HepG2 (cell line): ENCODE measurements at regions not wholly inside any gene's neighbourhood (a gene's known extent, or its start where the extent isn't known, plus 50 kb on each side); places are given as distances from the start of the nearest gene placed in this dataset.

Experiments
- ATAC-seq: fragments of 200-7000 bp; cut with Tn5 transposase; 3 replicates; pipeline ENCODE4 v1.9.1; 2020; ENCODE audit warnings: mild to moderate bottlenecking, moderate library complexity
- BruUV-seq: library from RNA; stranded (reverse); fragments of 400-500 nt; replicated peaks from 2 replicates; lab custom pipeline; 2021; lab: Mats Ljungman, UMichigan
- CTCF ChIA-PET: fragments of 300-600 bp; formaldehyde crosslinking; extraction: SDS; loops from one replicate; lab custom pipeline; 2021; ENCODE audit warnings: low total read pairs, inconsistent platforms, low intra/inter-chr PET ratio; lab: Yijun Ruan, JAX
- POLR2A ChIA-PET: fragments of 350-600 bp; sonication (Branson Sonifier 250); formaldehyde crosslinking; loops from one replicate; lab custom pipeline; 2020; ENCODE audit warnings: antibody characterized with exemption, inconsistent platforms; lab: Yijun Ruan, JAX
- DNase-seq: peaks from one replicate; pipeline ENCODE4 v3.0.0-alpha.2; 2015; ENCODE audit warnings: low spot score
- FAIRE-seq: peaks from 3 replicates; lab custom pipeline; 2011; peaks lifted over from hg19 to GRCh38; lab: Jason Lieb, UNC
- H2AFZ ChIP-seq: one replicate; pipeline ENCODE4 v1.6.1; 2011; ENCODE audit warnings: low read length, inconsistent platforms
- H3K27ac ChIP-seq: fragments of 300-600 bp; 3 replicates; pipeline ENCODE4 v1.8.0; 2011; ENCODE audit warnings: mixed run types, mild to moderate bottlenecking, mixed read lengths, low read length, inconsistent platforms; ENCODE audit not compliant: insufficient read depth; ENCODE audit errors: extremely low read length
- H3K27me3 ChIP-seq, 2 experiments: fragments of 200-600 bp in 1 of 2; 2 replicates in 1 of 2; 3 replicates in 1 of 2; pipeline versions ENCODE4 v1.6.0 to v1.8.0; 2011; ENCODE audit warnings: low read length in 2 of 2, mild to moderate bottlenecking in 2 of 2, moderate library complexity in 2 of 2, inconsistent platforms in 1 of 2; ENCODE audit not compliant: insufficient read depth in 2 of 2, control insufficient read depth in 1 of 2
- H3K36me3 ChIP-seq, 2 experiments: fragments of 200-600 bp in 1 of 2; replicated peaks in 1 of 2; 2 replicates in 1 of 2; 3 replicates in 1 of 2; pipeline versions ENCODE4 v1.5.1 to v1.8.0; 2011; ENCODE audit warnings: low read length in 2 of 2, inconsistent platforms in 1 of 2; ENCODE audit not compliant: insufficient read depth in 2 of 2, control insufficient read depth in 1 of 2
- H3K4me1 ChIP-seq: 2 replicates; pipeline ENCODE4 v1.5.1; 2012; ENCODE audit warnings: low read length, inconsistent platforms; ENCODE audit not compliant: insufficient read depth
- H3K4me2 ChIP-seq: 2 replicates; pipeline ENCODE4 v1.6.0; 2011; ENCODE audit warnings: low read depth, low read length, inconsistent platforms
- H3K4me3 ChIP-seq, 3 experiments: fragments of 200-600 bp in 1 of 3; sonication (generic), shearing (Covaris generic) in 1 of 3; replicated peaks in 1 of 3; 2 replicates each; pipeline ENCODE4 v1.5.1; 2011 to 2016; ENCODE audit warnings: low read length in 3 of 3, inconsistent platforms in 2 of 3, low read depth in 2 of 3, mild to moderate bottlenecking in 2 of 3, control low read depth in 1 of 3, mixed read lengths in 1 of 3; ENCODE audit not compliant: insufficient read depth in 1 of 3
- H3K79me2 ChIP-seq: one replicate; pipeline ENCODE4 v1.6.1; 2011; ENCODE audit warnings: low read length, inconsistent platforms; ENCODE audit not compliant: insufficient read depth
- H3K9ac ChIP-seq: 2 replicates; pipeline ENCODE4 v1.6.0; 2011; ENCODE audit warnings: mild to moderate bottlenecking, low read depth, low read length, inconsistent platforms; ENCODE audit not compliant: insufficient read depth
- H3K9me3 ChIP-seq: 2 replicates; pipeline ENCODE4 v1.5.1; 2012; ENCODE audit warnings: mild to moderate bottlenecking, low read length
- H4K20me1 ChIP-seq: 2 replicates; pipeline ENCODE4 v1.6.0; 2011; ENCODE audit warnings: inconsistent platforms, mild to moderate bottlenecking, low read length, moderate library complexity; ENCODE audit not compliant: insufficient read depth
- EEA1 ChIP-seq: sonication (generic); formaldehyde crosslinking; IDR thresholded peaks from 2 replicates; pipeline ENCODE4 v1.5.1; 2020; ENCODE audit warnings: mild to moderate bottlenecking, missing genetic modification reagents, borderline replicate concordance
- SETDB1 ChIP-seq: sonication (generic); formaldehyde crosslinking; IDR thresholded peaks from 2 replicates; pipeline ENCODE4 v1.5.1; 2020; ENCODE audit warnings: missing genetic modification reagents, mild to moderate bottlenecking, borderline replicate concordance
- ZBTB1 ChIP-seq: sonication (generic); formaldehyde crosslinking; IDR thresholded peaks from 2 replicates; pipeline ENCODE4 v1.4.0; 2020; ENCODE audit warnings: missing genetic modification reagents, borderline replicate concordance
- ZNF552 ChIP-seq: sonication (generic); formaldehyde crosslinking; IDR thresholded peaks from 2 replicates; pipeline ENCODE4 v1.9.0; 2022; ENCODE audit warnings: missing genetic modification reagents, mild to moderate bottlenecking, borderline replicate concordance
- ZNF816 ChIP-seq: sonication (generic); formaldehyde crosslinking; IDR thresholded peaks from 2 replicates; pipeline ENCODE4 v1.8.0; 2022; ENCODE audit warnings: missing genetic modification reagents, mild to moderate bottlenecking, borderline replicate concordance
- WGBS: methylation state at CpG from one replicate; pipeline ENCODE4 v1.1.6; 2017; ENCODE audit warnings: low lambda C conversion rate; 5-methylcytosine and 5-hydroxymethylcytosine counted together
- in situ Hi-C: cut with HindIII; loops from 2 replicates; pipeline ENCODE4 v1.10.0; 2017; ENCODE audit warnings: low pct_unique_long_range_greater_than_20kb; ENCODE audit not compliant: extremely low pct_ligation_motif_present
- intact Hi-C: fragments of 100-400 bp; cut with micrococcal nuclease; formaldehyde crosslinking; loops from one replicate; pipeline ENCODE4 v1.10.0; 2022; ENCODE audit not compliant: unreplicated experiment
- TF ChIP-seq, protein P1 (sequence below): sonication (generic); formaldehyde crosslinking; IDR thresholded peaks from 2 replicates; pipeline ENCODE4 v1.8.0; 2022; ENCODE audit warnings: mild to moderate bottlenecking, missing genetic modification reagents, borderline replicate concordance
- TF ChIP-seq, protein P2 (sequence below): sonication (generic); formaldehyde crosslinking; IDR thresholded peaks from 2 replicates; pipeline ENCODE4 v1.8.0; 2022; ENCODE audit warnings: mild to moderate bottlenecking, missing genetic modification reagents
- TF ChIP-seq, protein P3 (sequence below): sonication (generic); formaldehyde crosslinking; IDR thresholded peaks from 2 replicates; pipeline ENCODE4 v1.5.0; 2020; ENCODE audit warnings: missing genetic modification reagents

DNA sequence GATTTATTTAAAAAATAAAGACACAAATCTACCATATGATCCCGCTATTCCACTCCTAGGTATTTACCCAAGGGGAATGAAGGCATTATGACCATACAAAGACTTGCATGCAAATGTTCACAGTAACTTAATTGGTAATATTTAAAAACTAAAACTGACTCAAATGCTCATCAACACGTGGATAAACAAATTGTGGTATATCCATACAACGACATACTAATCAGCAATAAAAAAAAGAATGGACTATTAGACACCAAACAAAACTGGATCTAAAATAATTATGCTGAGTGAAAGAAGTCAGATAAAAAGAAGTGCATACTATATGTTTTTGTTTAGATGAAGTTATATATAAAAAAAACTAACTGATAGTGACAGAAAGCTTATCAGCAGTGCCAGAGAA, 428.3 kb downstream of the ZEB2 start:
- Histone ChIP-seq H3K36me3 (no peaks in the 10 kb centered on the region), H3K9me3 (no peaks in the 10 kb centered on the region), H3K79me2 (no peaks in the 10 kb centered on the region), H3K4me2 (no peak overlapping the region), H3K9ac (no peak overlapping the region), H2AFZ (no peak overlapping the region), H3K27me3 (no peaks in the 10 kb centered on the region), H3K27ac (no peak overlapping the region), H3K4me3 (no peak overlapping the region), H4K20me1 (no peaks in the 10 kb centered on the region), H3K4me1 (no peaks in the 10 kb centered on the region)
- intact Hi-C loops (no loop called here), in situ Hi-C loops (no loop called here)
- ChIA-PET POLR2A (no interaction called here), CTCF (no interaction called here)
- ATAC-seq (no peak), DNase-seq (no peak), FAIRE-seq (no peak)
- BruUV-seq = no TSS peak
- TF ChIP-seq, protein P1, sequence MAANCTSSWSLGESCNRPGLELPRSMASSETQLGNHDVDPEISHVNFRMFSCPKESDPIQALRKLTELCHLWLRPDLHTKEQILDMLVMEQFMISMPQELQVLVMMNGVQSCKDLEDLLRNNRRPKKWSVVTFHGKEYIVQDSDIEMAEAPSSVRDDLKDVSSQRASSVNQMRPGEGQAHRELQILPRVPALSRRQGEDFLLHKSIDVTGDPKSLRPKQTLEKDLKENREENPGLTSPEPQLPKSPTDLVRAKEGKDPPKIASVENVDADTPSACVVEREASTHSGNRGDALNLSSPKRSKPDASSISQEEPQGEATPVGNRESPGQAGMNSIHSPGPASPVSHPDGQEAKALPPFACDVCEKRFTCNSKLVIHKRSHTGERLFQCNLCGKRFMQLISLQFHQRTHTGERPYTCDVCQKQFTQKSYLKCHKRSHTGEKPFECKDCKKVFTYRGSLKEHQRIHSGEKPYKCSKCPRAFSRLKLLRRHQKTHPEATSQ (CRISPR knock-in tag) = no peak
- TF ChIP-seq, protein P2, sequence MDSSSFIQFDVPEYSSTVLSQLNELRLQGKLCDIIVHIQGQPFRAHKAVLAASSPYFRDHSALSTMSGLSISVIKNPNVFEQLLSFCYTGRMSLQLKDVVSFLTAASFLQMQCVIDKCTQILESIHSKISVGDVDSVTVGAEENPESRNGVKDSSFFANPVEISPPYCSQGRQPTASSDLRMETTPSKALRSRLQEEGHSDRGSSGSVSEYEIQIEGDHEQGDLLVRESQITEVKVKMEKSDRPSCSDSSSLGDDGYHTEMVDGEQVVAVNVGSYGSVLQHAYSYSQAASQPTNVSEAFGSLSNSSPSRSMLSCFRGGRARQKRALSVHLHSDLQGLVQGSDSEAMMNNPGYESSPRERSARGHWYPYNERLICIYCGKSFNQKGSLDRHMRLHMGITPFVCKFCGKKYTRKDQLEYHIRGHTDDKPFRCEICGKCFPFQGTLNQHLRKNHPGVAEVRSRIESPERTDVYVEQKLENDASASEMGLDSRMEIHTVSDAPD (CRISPR knock-in tag) = no peak
- TF ChIP-seq ZBTB1 (CRISPR knock-in tag) (no peak), EEA1 (CRISPR knock-in tag) (no peak), ZNF816 (CRISPR knock-in tag) (no peak), SETDB1 (CRISPR knock-in tag) (no peak), ZNF552 (no peak)
- TF ChIP-seq, protein P3, sequence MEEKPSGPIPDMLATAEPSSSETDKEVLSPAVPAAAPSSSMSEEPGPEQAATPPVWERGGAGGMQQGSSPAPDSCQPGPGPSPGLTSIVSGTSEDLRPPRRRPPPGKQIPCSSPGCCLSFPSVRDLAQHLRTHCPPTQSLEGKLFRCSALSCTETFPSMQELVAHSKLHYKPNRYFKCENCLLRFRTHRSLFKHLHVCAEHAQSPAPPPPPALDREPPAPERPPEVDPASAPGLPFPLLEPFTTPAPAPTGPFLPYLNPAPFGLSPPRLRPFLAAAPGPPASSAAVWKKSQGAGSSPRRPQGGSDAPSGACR = no peak
- 4% methylated on average over 3 of the region's 3 CpGs for WGBS
